ENCODE measurements at regions not wholly inside any gene's neighbourhood (a gene's known extent, or its start where the extent isn't known, plus 50 kb on each side); places are given as distances from the start of the nearest gene placed in this dataset.

- intact Hi-C loops (cut with DNase I) = no loop called here
- H3K27ac ChIP-seq (ENCODE audit: low read depth in 1 of 2, low read length in 2 of 2) = no peak overlapping the region
- no peak for ATAC-seq (ENCODE audit: low FRiP score)
- no peak for DNase-seq
- 85% methylated on average over 14 of the region's 14 CpGs for WGBS, 2 donors
- no peaks in the 10 kb centered on the region for H3K27me3 ChIP-seq (ENCODE audit: control insufficient read depth in 1 of 2, insufficient read depth in 2 of 2, low read length in 1 of 2)
- no peak overlapping the region for H3K4me3 ChIP-seq (ENCODE audit: low read length in 2 of 2)
- H3K36me3 ChIP-seq (ENCODE audit: control insufficient read depth in 1 of 2, insufficient read depth in 2 of 2, low read length in 1 of 2) = no peaks in the 10 kb centered on the region
- no peaks in the 10 kb centered on the region for H3K4me1 ChIP-seq (ENCODE audit: control insufficient read depth in 1 of 2, insufficient read depth in 2 of 2, low read length in 2 of 2)
- peaks cover 3% of the 10 kb centered on the region for H3K9me3 ChIP-seq (ENCODE audit: control insufficient read depth, low read length)
These were observed 60.4 kb upstream of the IFNAR2 start for GRCh38 chr21:33169359-33169758.

GRCh38 chr21:33171616-33172169 is 58.0 kb upstream of the IFNAR2 start:
- ATAC-seq (ENCODE audit: low FRiP score) (no peak), DNase-seq (no peak)
- Histone ChIP-seq H3K4me1 (ENCODE audit: control insufficient read depth in 1 of 2, insufficient read depth in 2 of 2, low read length in 2 of 2) (no peaks in the 10 kb centered on the region), H3K4me3 (ENCODE audit: low read length in 2 of 2) (no peak overlapping the region), H3K27me3 (ENCODE audit: control insufficient read depth in 1 of 2, insufficient read depth in 2 of 2, low read length in 1 of 2) (no peaks in the 10 kb centered on the region), H3K27ac (ENCODE audit: low read depth in 1 of 2, low read length in 2 of 2) (no peak overlapping the region), H3K9me3 (ENCODE audit: control insufficient read depth, low read length) (peaks cover 3% of the 10 kb centered on the region), H3K36me3 (ENCODE audit: control insufficient read depth in 1 of 2, insufficient read depth in 2 of 2, low read length in 1 of 2) (no peaks in the 10 kb centered on the region)
- intact Hi-C loops (cut with DNase I) = no loop called here
- WGBS, 2 donors = 51 to 53% methylated on average over 8 of the region's 8 CpGs

GRCh38 chr21:33174756-33175155 is 55.0 kb upstream of the IFNAR2 start:
- ATAC-seq (ENCODE audit: low FRiP score) = no peak
- DNase-seq = no peak
- H3K27me3 ChIP-seq (ENCODE audit: control insufficient read depth in 1 of 2, insufficient read depth in 2 of 2, low read length in 1 of 2) = no peaks in the 10 kb centered on the region
- no peak overlapping the region for H3K27ac ChIP-seq (ENCODE audit: low read depth in 1 of 2, low read length in 2 of 2)
- no peaks in the 10 kb centered on the region for H3K9me3 ChIP-seq (ENCODE audit: control insufficient read depth, low read length)
- intact Hi-C loops (cut with DNase I) = no loop called here
- H3K36me3 ChIP-seq (ENCODE audit: control insufficient read depth in 1 of 2, insufficient read depth in 2 of 2, low read length in 1 of 2) = no peaks in the 10 kb centered on the region
- no peak overlapping the region for H3K4me3 ChIP-seq (ENCODE audit: low read length in 2 of 2)
- WGBS, 2 donors = 56 to 58% methylated on average over 4 of the region's 4 CpGs
- no peaks in the 10 kb centered on the region for H3K4me1 ChIP-seq (ENCODE audit: control insufficient read depth in 1 of 2, insufficient read depth in 2 of 2, low read length in 2 of 2)
